BJ (cell line): ENCODE measurements at regions not wholly inside any gene's neighbourhood (a gene's known extent, or its start where the extent isn't known, plus 50 kb on each side); places are given as distances from the start of the nearest gene placed in this dataset.

Experiments
- CTCF ChIA-PET: fragments of 350-600 bp; formaldehyde crosslinking; extraction: SDS; loops from one replicate; lab custom pipeline; 2021; ENCODE audit warnings: antibody characterized with exemption, inconsistent platforms; lab: Yijun Ruan, JAX
- POLR2A ChIA-PET: fragments of 300-600 bp; sonication (Branson Sonifier 250); formaldehyde crosslinking; extraction: SDS; loops from one replicate; lab custom pipeline; 2021; ENCODE audit warnings: antibody characterized with exemption; lab: Charles Lee
- DNase-seq: peaks from one replicate; pipeline ENCODE4 v3.0.0-alpha.2; 2011; ENCODE audit warnings: low read depth
- H3K27me3 ChIP-seq: 2 replicates; pipeline ENCODE4 v1.6.0; 2011; ENCODE audit warnings: low read length; ENCODE audit not compliant: control insufficient read depth, insufficient read depth
- H3K36me3 ChIP-seq: 2 replicates; pipeline ENCODE4 v1.5.1; 2011; ENCODE audit warnings: low read length; ENCODE audit not compliant: control insufficient read depth, insufficient read depth
- H3K4me3 ChIP-seq: 2 replicates; pipeline ENCODE4 v1.5.1; 2011; ENCODE audit warnings: low read depth, mild to moderate bottlenecking, control low read depth, low read length
- CTCF ChIP-seq: IDR thresholded peaks from 2 replicates; pipeline ENCODE4 v1.5.1; 2011; ENCODE audit warnings: low read depth, mild to moderate bottlenecking, control low read depth, inconsistent platforms, low read length, moderate library complexity; ENCODE audit not compliant: insufficient read depth

- no peak for TF ChIP-seq CTCF
Measured at GRCh38 chr21:20259031-20259867, 739.0 kb upstream of the NCAM2 start.

GRCh38 chr21:20260124-20260523, 738.1 kb upstream of the NCAM2 start:
- ChIA-PET POLR2A (no interaction called here), CTCF (no interaction called here)
- TF ChIP-seq CTCF: no peak
- Histone ChIP-seq H3K4me3 (no peak overlapping the region), H3K36me3 (no peaks in the 10 kb centered on the region), H3K27me3 (no peaks in the 10 kb centered on the region)
- no peak for DNase-seq

More at GRCh38 chr21:20259031-20259867, 739.0 kb upstream of the NCAM2 start:
- H3K27me3 ChIP-seq: no peaks in the 10 kb centered on the region
- ChIA-PET POLR2A (no interaction called here), CTCF (no interaction called here)
- H3K4me3 ChIP-seq: no peak overlapping the region
- no peak for DNase-seq
- H3K36me3 ChIP-seq: no peaks in the 10 kb centered on the region

- ChIA-PET CTCF (no interaction called here), POLR2A (no interaction called here)
- Histone ChIP-seq H3K27me3 (no peaks in the 10 kb centered on the region), H3K36me3 (no peaks in the 10 kb centered on the region), H3K4me3 (no peak overlapping the region)
- TF ChIP-seq CTCF: no peak
- no peak for DNase-seq
Measured at GRCh38 chr21:20261364-20261763, 736.8 kb upstream of the NCAM2 start.

- H3K4me3 ChIP-seq: no peak overlapping the region
- no peak for TF ChIP-seq CTCF
- no peaks in the 10 kb centered on the region for H3K36me3 ChIP-seq
- H3K27me3 ChIP-seq: no peaks in the 10 kb centered on the region
- POLR2A ChIA-PET: no interaction called here
- no peak for DNase-seq
- CTCF ChIA-PET: no interaction called here
Measured at GRCh38 chr21:20265707-20266440, 732.3 kb upstream of the NCAM2 start.

GRCh38 chr21:20266441-20266710, 731.8 kb upstream of the NCAM2 start:
- POLR2A ChIA-PET: no interaction called here
- H3K36me3 ChIP-seq: no peaks in the 10 kb centered on the region
- H3K4me3 ChIP-seq: no peak overlapping the region
- TF ChIP-seq CTCF: no peak
- no peaks in the 10 kb centered on the region for H3K27me3 ChIP-seq
- no peak for DNase-seq
- CTCF ChIA-PET: no interaction called here
